SK-N-SH (cell line): ENCODE measurements at regions not wholly inside any gene's neighbourhood (a gene's known extent, or its start where the extent isn't known, plus 50 kb on each side); places are given as distances from the start of the nearest gene placed in this dataset.

Experiments used
- EZH2phosphoT487 ChIP-seq: fragments of 200-600 bp; sonication (generic); IDR thresholded peaks from 2 replicates; pipeline ENCODE4 v1.6.1; 2017; ENCODE audit warnings: low read depth, mixed run types, mild to moderate bottlenecking, antibody characterized with exemption, moderate library complexity, borderline replicate concordance
- GATA2 ChIP-seq: sonication (generic); formaldehyde crosslinking; IDR thresholded peaks from 2 replicates; pipeline ENCODE4 v1.5.0; 2020; ENCODE audit warnings: mild to moderate bottlenecking, missing genetic modification reagents
- NRF1 ChIP-seq: IDR thresholded peaks from 2 replicates; pipeline ENCODE4 v1.6.1; 2012; ENCODE audit warnings: low read depth, mild to moderate bottlenecking, low read length
- POLR2AphosphoS5 ChIP-seq: IDR thresholded peaks from 2 replicates; pipeline ENCODE4 v1.6.1; 2012; ENCODE audit warnings: low read depth, low read length
- RCOR1 ChIP-seq: fragments of 150-350 bp; IDR thresholded peaks from 2 replicates; pipeline ENCODE4 v1.6.1; 2017; ENCODE audit warnings: antibody characterized with exemption, low read length
- TCF12 ChIP-seq: IDR thresholded peaks from 2 replicates; pipeline ENCODE4 v1.4.0; 2012
- YY1 ChIP-seq: IDR thresholded peaks from 2 replicates; pipeline ENCODE4 v1.4.0; 2012; ENCODE audit warnings: low read depth, mild to moderate bottlenecking
- TF ChIP-seq, protein P1 (sequence below): fragments of 200-600 bp; sonication (generic); IDR thresholded peaks from 2 replicates; pipeline ENCODE4 v1.6.1; 2017; ENCODE audit warnings: antibody characterized with exemption, mild to moderate bottlenecking, moderate library complexity
- TF ChIP-seq, protein P2 (sequence below): fragments of 150-350 bp; IDR thresholded peaks from 2 replicates; pipeline ENCODE4 v1.6.1; 2017; ENCODE audit warnings: antibody characterized with exemption, low read length, low read depth, borderline replicate concordance

DNA sequence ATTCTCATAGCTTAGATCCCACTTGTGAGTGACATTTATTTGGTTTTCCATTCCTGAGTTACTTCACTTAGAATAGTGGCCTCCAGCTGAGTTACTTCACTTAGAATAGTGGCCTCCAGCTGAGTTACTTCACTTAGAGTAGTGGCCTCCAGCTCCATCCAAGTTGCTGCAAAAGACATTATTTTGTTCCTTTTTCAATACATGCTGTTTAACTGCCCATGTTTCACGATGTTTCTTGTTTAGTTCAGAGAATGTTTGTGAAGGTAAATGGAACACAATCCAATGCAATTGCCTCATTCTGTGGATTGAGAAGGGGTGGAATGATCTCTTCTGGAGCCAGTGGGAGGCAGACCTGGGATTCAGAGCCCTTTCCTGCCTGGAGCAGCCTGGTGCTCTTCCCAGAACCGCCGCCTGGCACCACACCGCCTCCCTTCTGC lies 273.5 kb upstream of the ATP5MC3 start:
- TF ChIP-seq POLR2AphosphoS5 (no peak), EZH2phosphoT487 (no peak), RCOR1 (no peak), TCF12 (no peak), NRF1 (no peak), YY1 (no peak), GATA2 (CRISPR knock-in tag) (no peak)
- TF ChIP-seq, protein P1, sequence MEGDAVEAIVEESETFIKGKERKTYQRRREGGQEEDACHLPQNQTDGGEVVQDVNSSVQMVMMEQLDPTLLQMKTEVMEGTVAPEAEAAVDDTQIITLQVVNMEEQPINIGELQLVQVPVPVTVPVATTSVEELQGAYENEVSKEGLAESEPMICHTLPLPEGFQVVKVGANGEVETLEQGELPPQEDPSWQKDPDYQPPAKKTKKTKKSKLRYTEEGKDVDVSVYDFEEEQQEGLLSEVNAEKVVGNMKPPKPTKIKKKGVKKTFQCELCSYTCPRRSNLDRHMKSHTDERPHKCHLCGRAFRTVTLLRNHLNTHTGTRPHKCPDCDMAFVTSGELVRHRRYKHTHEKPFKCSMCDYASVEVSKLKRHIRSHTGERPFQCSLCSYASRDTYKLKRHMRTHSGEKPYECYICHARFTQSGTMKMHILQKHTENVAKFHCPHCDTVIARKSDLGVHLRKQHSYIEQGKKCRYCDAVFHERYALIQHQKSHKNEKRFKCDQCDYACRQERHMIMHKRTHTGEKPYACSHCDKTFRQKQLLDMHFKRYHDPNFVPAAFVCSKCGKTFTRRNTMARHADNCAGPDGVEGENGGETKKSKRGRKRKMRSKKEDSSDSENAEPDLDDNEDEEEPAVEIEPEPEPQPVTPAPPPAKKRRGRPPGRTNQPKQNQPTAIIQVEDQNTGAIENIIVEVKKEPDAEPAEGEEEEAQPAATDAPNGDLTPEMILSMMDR = no peak
- TF ChIP-seq, protein P2, sequence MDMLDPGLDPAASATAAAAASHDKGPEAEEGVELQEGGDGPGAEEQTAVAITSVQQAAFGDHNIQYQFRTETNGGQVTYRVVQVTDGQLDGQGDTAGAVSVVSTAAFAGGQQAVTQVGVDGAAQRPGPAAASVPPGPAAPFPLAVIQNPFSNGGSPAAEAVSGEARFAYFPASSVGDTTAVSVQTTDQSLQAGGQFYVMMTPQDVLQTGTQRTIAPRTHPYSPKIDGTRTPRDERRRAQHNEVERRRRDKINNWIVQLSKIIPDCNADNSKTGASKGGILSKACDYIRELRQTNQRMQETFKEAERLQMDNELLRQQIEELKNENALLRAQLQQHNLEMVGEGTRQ = no peak
